HG02973 (cell line): ENCODE measurements at regions not wholly inside any gene's neighbourhood (a gene's known extent, or its start where the extent isn't known, plus 50 kb on each side); places are given as distances from the start of the nearest gene placed in this dataset.
"Not testable (repeated sequence)": the region's sequence is repeated elsewhere in the genome, so short reads cannot be mapped to it uniquely, and the experiment has no call there.

ENCODE experiments used
- ATAC-seq: cut with Tn5 transposase; IDR thresholded peaks from one replicate; pipeline ENCODE4 v1.9.1; 2021; ENCODE audit warnings: moderate library complexity; ENCODE audit not compliant: unreplicated experiment

GRCh38 chr3:124043023-124043422, 51.1 kb upstream of the ROPN1 start:
- ATAC-seq, result no peak

- no peak for ATAC-seq
Measured at GRCh38 chr3:124044956-124045355, 53.0 kb upstream of the ROPN1 start.

DNA sequence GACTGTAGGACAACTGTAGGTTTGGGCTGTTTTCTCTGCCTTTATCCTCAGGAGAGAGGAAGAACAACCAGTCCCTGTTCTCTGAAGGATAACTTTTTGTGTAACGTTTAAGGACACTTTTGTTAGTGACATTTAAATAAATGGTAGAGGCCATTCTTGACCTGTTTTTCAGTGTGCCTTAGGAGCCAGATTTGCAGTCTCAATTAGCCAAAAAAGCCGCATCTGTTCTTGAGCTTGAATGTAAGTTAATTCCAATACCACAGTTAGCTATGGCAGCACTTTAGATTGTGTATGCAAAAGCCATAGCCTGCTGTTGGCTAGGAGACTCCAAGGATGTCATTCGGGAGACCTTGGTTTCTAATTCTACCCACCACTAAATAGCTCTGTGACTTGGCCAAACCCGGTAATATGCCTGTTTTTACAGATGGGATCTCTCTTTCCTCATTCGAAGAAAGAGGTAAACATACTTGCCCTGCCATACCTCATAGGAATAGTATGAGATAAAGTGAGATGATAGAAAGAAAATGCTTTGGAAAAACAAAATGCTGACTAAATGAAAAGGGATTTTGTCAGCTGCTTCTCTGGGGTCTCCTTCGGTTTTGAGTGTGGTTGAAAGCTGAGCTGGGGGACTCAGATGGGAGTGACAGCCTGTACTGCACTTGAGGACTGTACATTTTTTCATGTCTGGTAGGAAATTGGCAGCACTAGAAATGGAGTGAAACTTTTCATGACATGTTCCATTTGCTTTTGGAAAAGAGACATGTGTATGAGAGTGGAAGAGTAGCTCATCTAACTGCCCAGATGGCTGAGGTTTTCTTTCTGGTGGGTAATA, 57.3 kb upstream of the ROPN1 start:
- ATAC-seq, result no peak

DNA sequence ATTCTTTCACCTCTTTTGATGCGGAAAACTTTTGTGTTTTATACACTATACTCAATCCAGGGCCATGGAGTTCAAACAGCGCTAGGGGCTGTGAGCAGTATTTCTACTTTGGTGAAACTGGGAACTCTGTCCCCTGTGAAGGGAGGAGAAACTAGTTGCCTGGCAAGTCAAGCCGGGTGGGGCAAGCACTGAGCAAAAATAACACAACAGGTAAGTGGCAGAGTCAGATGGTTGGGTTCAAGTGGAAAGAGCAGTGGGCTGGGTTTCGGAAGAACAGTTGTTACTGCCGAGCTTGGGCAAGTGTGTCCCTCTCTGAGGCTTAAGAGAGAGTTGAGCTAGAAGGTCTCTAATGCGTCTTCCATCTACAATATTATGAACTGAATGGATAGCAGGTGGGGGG, 59.7 kb upstream of the ROPN1 start:
- ATAC-seq, result no peak

DNA sequence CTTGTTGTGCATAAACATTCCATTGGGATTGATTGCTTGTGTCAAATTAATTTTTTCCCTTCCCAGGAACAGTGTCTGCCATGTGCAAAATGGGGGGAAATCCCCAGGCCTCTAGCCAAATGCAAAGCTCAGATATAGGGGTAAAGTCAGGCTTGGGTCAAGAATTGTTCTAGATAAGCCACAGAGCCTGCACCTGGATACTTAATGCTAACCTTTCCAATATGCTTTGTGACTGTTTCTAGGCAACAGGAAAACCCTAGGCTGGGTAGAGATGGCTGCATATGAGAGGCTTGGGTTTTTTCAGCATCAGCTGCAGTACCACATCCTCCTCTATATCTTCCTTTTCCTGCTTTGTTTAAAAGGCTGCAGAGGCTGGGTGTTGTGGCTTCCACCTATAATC, 61.9 kb upstream of the ROPN1 start:
- no peak for ATAC-seq

DNA sequence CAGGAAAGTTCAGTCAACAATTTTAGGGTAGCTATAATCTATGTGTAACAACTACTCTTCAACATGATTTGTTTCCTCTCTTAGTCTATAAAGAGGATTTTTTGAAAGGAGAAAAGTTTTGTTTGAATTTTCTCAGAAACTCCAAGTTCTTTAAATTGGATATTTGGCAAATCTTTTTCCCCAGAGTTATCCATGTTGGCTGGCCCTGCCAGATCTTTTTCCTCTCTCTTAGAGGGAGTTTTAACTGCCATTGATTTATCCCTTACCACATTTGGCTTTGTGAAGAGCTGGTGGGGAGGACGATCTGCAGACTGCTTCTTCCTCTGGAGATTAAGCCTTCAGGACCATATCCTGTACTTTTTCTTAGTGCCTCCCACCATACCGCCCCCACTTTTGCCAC, 64.9 kb upstream of the ROPN1 start:
- no peak for ATAC-seq

- no peak for ATAC-seq
Measured at GRCh38 chr3:124057420-124057819, 65.5 kb upstream of the ROPN1 start.

GRCh38 chr3:124059580-124059979, 67.7 kb upstream of the ROPN1 start:
- no peak for ATAC-seq

- ATAC-seq, result no peak
Measured at GRCh38 chr3:124063197-124063909, 71.4 kb upstream of the ROPN1 start.

- ATAC-seq, result no peak
Measured at GRCh38 chr3:124064050-124064449, 72.1 kb upstream of the ROPN1 start.

GRCh38 chr3:124066543-124066942, 74.6 kb upstream of the ROPN1 start:
- not testable (repeated sequence) for ATAC-seq

DNA sequence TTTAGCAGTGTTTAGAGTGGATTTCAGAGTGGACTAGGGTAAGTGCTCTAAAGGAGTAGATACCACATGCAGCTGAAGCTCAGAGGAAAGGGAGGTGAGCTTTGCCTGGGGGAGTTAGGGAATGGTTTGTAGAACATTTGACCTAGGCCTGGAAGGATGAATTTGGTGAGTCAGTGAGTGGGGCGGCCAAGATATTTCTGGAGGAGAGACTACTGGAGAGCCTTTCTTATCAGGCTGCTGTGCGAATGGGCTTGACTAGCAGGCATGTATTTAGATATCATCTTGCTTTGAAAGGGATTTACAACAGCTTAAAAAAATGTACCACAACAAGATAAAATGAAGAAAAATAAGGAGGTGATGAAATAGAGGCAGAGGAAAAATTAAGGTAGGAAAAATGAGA, 77.8 kb upstream of the ROPN1 start:
- not testable (repeated sequence) for ATAC-seq

GRCh38 chr3:124075090-124075489, 83.2 kb upstream of the ROPN1 start:
- not testable (repeated sequence) for ATAC-seq

DNA sequence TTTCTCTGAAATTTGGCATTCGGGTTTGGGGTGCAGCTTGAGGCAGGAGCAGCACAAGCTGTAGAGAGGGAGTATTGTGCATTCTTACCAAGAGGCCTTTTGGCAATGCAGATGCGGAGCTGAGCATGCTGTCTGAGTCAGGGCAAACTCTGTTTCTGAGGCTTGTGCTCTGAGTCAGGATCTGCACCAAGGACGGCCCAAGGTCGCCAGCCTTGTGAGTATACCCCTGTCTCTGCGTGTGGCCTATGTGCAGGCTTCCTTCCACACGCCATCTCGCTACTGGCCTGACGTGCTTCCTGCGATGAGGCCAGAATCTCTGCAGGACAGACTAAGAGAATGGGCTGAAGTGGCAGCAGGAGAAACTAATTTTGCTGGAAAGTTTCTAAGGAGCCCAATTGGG, 83.8 kb upstream of the ROPN1 start:
- no peak for ATAC-seq

- ATAC-seq, result no peak
Measured at GRCh38 chr3:124076235-124076634, 84.3 kb upstream of the ROPN1 start.

GRCh38 chr3:124078953-124079911, 87.3 kb upstream of the ROPN1 start:
- ATAC-seq, result no peak

DNA sequence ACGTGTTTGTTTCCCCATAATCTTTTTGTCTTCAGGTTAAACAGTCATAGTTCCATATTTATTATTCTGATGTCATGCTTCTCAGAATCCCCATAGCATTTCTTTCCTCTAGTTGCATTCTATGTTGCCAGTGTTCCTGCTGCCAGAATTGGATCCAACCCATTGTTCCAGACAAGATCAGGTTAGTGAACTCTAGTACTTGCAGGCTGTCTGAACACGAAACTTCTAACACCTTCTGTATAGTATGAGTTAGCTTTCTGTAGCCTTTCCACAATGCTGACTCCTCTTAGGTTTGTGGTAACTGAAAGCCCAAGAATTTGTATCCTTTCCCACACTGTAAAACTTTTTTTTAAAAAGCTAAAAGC, 88.0 kb upstream of the ROPN1 start:
- ATAC-seq, result no peak

DNA sequence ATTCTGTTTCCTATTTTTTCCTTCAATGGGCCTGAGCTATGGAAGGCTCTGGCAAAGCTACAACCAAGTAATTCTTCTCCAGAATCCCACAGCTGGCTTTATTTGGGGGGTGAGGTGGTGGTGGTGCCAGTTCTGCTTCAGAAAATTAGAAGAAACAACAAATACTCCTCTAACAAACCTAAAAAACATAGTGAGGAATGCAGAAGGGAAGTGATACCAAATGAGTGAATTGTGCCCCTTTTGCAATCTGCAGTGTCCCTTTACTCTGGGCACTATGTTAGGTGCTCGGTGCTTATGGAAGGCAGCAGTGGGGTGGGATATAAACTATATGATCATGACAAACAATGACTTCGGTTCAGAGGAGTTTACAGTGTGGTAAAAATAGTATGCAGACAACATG, 90.4 kb upstream of the ROPN1 start:
- ATAC-seq, result no peak

DNA sequence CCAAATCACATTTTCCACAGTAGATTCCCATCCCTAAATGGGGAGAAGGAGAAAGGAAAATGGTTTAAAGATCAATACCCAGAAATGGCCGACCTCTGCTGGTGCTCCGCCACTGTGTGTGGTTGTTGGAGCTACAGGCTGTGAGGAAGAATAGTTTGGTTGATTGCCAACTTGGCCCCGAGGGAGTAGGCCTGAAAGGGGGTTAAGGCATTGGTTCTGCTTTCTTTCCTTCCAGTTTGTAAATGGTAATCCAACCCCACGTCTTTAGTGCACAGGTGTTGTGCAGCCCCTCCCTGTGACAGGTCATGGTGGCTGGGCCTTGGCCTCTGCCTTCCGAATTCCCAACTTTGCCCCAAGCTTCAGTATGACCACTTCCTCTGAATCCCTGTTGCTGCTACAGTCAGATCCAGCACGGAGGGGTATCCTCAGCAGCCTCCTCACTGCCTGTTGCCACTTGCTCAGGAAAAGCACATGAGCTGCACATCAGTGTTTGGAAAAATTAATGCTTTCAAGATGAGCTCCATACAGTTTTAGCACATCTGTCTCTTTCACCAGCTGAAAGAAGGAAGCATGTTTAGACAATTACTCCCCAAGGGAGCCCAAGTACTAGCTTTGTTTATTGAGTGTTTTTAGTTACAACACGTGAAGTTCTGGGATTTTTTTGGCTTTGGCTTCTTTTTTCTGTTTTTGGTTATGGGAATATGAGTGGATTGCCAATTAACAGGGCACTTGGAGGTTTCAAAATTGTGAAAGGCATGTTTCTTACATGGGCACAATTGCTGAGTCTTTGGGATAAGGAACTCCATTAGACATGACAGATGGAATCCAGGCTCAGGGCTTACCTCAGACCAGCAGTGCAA, 92.3 kb upstream of the ROPN1 start:
- ATAC-seq, result no peak

DNA sequence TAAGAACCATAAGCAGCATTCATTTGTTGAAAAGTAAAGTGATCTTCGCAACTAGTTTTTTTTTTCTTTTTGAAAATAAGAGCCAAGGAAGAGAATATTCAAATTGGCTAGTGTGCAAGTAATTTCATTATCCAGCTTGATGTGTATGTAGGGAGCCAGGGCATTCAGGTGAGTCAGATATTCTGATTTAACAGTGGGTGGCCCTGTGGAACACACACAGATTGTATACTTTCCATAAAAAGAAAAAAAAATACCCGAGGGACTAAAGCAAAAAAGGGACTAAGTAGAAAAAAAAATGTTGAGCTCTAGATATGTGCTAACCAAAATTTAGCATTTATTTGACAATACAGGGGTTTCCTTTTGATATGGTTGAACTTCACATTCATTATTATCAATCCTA, 96.9 kb upstream of the ROPN1 start:
- ATAC-seq, result no peak
